AG04449 (cell line): ENCODE measurements at regions not wholly inside any gene's neighbourhood (a gene's known extent, or its start where the extent isn't known, plus 50 kb on each side); places are given as distances from the start of the nearest gene placed in this dataset.

Source experiments
- CTCF ChIA-PET: fragments of 350-600 bp; formaldehyde crosslinking; extraction: SDS; loops from one replicate; lab custom pipeline; 2021; ENCODE audit warnings: antibody characterized with exemption; lab: Yijun Ruan, JAX
- POLR2A ChIA-PET: fragments of 400-600, 350-600 bp; formaldehyde crosslinking; extraction: SDS; loops from one replicate; lab custom pipeline; 2020; ENCODE audit warnings: antibody characterized with exemption, inconsistent platforms; lab: Yijun Ruan, JAX
- DNase-seq: peaks from one replicate; pipeline ENCODE4 v3.0.0-alpha.2; 2010; ENCODE audit warnings: low read depth, low spot score
- H3K4me3 ChIP-seq: 2 replicates; pipeline ENCODE4 v1.5.1; 2011; ENCODE audit warnings: low read depth, mild to moderate bottlenecking, control low read depth, low read length
- CTCF ChIP-seq: IDR thresholded peaks from one replicate; pipeline ENCODE4 v1.5.1; 2011; ENCODE audit warnings: mild to moderate bottlenecking, moderate library complexity, low read length, control low read depth, inconsistent platforms; ENCODE audit not compliant: insufficient read depth; ENCODE audit errors: missing control alignments

- ChIA-PET POLR2A (no interaction called here), CTCF (no interaction called here)
- no peak overlapping the region for H3K4me3 ChIP-seq
- no peak for TF ChIP-seq CTCF
- DNase-seq = no peak
Measured at GRCh38 chr20:61055180-61056010, 196.7 kb upstream of the CDH4 start.

GRCh38 chr20:61056116-61056515 is 195.9 kb upstream of the CDH4 start:
- no peak for TF ChIP-seq CTCF
- no peak for DNase-seq
- ChIA-PET POLR2A (no interaction called here), CTCF (no interaction called here)
- no peak overlapping the region for H3K4me3 ChIP-seq

GRCh38 chr20:61056627-61057442 is 195.2 kb upstream of the CDH4 start:
- H3K4me3 ChIP-seq = no peak overlapping the region
- DNase-seq = no peak
- ChIA-PET POLR2A (no interaction called here), CTCF (no interaction called here)
- TF ChIP-seq CTCF = no peak

GRCh38 chr20:61057443-61058121 is 194.5 kb upstream of the CDH4 start:
- ChIA-PET POLR2A (no interaction called here), CTCF (no interaction called here)
- TF ChIP-seq CTCF = no peak
- H3K4me3 ChIP-seq = no peak overlapping the region
- no peak for DNase-seq

- H3K4me3 ChIP-seq = no peak overlapping the region
- no peak for TF ChIP-seq CTCF
- DNase-seq = no peak
- CTCF ChIA-PET = no interaction called here
- POLR2A ChIA-PET = no interaction called here
Measured at GRCh38 chr20:61061981-61062380, 190.1 kb upstream of the CDH4 start.
